Glutamatergic neuron (in vitro differentiated cells): ENCODE measurements at regions not wholly inside any gene's neighbourhood (a gene's known extent, or its start where the extent isn't known, plus 50 kb on each side); places are given as distances from the start of the nearest gene placed in this dataset.

Experiments
- DNase-seq: peaks from one replicate; pipeline ENCODE4 v3.0.0; 2022
- H3K27ac Mint-ChIP-seq: one replicate; pipeline ENCODE4 v1.8.0; 2020; ENCODE audit warnings: mild to moderate bottlenecking, mixed read lengths, inconsistent platforms; ENCODE audit not compliant: unreplicated experiment
- H3K27me3 Mint-ChIP-seq: one replicate; pipeline ENCODE4 v1.8.0; 2020; ENCODE audit warnings: mild to moderate bottlenecking, moderate library complexity, mixed read lengths, inconsistent platforms; ENCODE audit not compliant: unreplicated experiment
- H3K36me3 Mint-ChIP-seq: one replicate; pipeline ENCODE4 v1.8.0; 2020; ENCODE audit warnings: mild to moderate bottlenecking, mixed read lengths, inconsistent platforms; ENCODE audit not compliant: unreplicated experiment
- H3K4me1 Mint-ChIP-seq: one replicate; pipeline ENCODE4 v1.8.0; 2020; ENCODE audit warnings: mild to moderate bottlenecking, low read depth, mixed read lengths, inconsistent platforms; ENCODE audit not compliant: unreplicated experiment
- H3K4me3 Mint-ChIP-seq: one replicate; pipeline ENCODE4 v1.8.0; 2020; ENCODE audit warnings: mild to moderate bottlenecking, mixed read lengths, inconsistent platforms; ENCODE audit not compliant: unreplicated experiment
- H3K9me3 Mint-ChIP-seq: one replicate; pipeline ENCODE4 v1.8.0; 2020; ENCODE audit warnings: mild to moderate bottlenecking, moderate library complexity, mixed read lengths, inconsistent platforms; ENCODE audit not compliant: unreplicated experiment
- CTCF ChIP-seq: fragments of 200-600 bp; sonication (generic); IDR thresholded peaks from one replicate; pipeline ENCODE4 v1.5.0; 2021; ENCODE audit not compliant: partially characterized antibody, unreplicated experiment

DNA sequence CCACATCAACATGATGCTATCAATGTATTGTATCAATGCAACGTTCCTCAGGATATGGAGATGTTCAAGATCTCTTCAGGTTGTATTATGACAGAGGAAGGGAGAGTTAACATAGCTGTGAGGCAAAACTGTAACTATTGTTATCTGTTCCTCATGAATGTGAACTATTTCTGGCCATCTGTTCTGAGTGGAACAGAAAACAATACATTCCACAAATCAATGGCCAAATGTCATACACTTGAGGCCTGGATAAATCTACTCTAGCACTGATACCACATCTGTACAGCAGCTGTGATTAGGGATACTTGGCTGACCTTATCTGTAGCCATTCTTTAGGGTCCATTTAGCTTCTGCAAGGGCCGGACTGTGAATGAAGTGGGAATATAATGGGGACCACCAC is 447.9 kb downstream of the IRS1 start:
- H3K27me3 Mint-ChIP-seq = peaks cover 3% of the 10 kb centered on the region

DNA sequence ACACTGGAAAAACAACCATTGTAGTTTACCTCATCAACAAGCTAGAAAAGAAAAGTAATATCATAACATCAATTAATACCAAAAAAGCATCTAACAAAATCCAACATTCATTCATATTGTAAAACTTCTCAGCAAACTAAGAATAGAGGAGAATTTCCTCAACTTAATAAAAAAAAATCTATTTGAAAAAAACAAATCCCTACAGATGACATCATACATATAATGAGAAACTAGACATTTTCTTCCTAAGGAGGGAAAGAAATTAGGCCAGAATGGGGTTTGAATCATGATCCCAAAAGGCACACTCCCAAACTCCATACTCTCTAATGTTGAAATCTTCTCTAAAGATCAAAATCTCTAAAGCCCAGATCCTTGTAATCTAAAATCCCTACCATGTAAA is 460.0 kb downstream of the IRS1 start:
- Mint-ChIP-seq H3K27me3 (no peaks in the 10 kb centered on the region), H3K9me3 (no peaks in the 10 kb centered on the region), H3K4me3 (no peak overlapping the region), H3K36me3 (no peaks in the 10 kb centered on the region), H3K4me1 (no peaks in the 10 kb centered on the region), H3K27ac (no peak overlapping the region)
- DNase-seq = no peak
- TF ChIP-seq CTCF = no peak

More for the DNA sequence above, 447.9 kb downstream of the IRS1 start:
- Mint-ChIP-seq H3K4me1 (no peaks in the 10 kb centered on the region), H3K9me3 (no peaks in the 10 kb centered on the region), H3K27ac (no peak overlapping the region), H3K36me3 (no peaks in the 10 kb centered on the region), H3K4me3 (no peak overlapping the region)
- DNase-seq = no peak
- TF ChIP-seq CTCF = no peak

GRCh38 chr2:226338825-226339224 is 460.8 kb downstream of the IRS1 start:
- no peak for DNase-seq
- Mint-ChIP-seq H3K36me3 (no peaks in the 10 kb centered on the region), H3K27ac (no peak overlapping the region), H3K27me3 (no peaks in the 10 kb centered on the region), H3K4me3 (no peak overlapping the region), H3K9me3 (no peaks in the 10 kb centered on the region), H3K4me1 (no peaks in the 10 kb centered on the region)
- no peak for TF ChIP-seq CTCF

- no peaks in the 10 kb centered on the region for H3K36me3 Mint-ChIP-seq
- no peak overlapping the region for H3K4me3 Mint-ChIP-seq
- H3K27ac Mint-ChIP-seq = no peak overlapping the region
- H3K4me1 Mint-ChIP-seq = no peaks in the 10 kb centered on the region
- no peaks in the 10 kb centered on the region for H3K27me3 Mint-ChIP-seq
- no peak for DNase-seq
- no peak for TF ChIP-seq CTCF
- no peaks in the 10 kb centered on the region for H3K9me3 Mint-ChIP-seq
Measured at GRCh38 chr2:226337941-226338600, 461.5 kb downstream of the IRS1 start.

- DNase-seq = no peak
- no peak overlapping the region for H3K27ac Mint-ChIP-seq
- H3K27me3 Mint-ChIP-seq = no peaks in the 10 kb centered on the region
- H3K9me3 Mint-ChIP-seq = no peaks in the 10 kb centered on the region
- no peaks in the 10 kb centered on the region for H3K4me1 Mint-ChIP-seq
- H3K36me3 Mint-ChIP-seq = no peaks in the 10 kb centered on the region
- no peak overlapping the region for H3K4me3 Mint-ChIP-seq
- TF ChIP-seq CTCF = no peak
Measured at GRCh38 chr2:226336283-226336682, 463.3 kb downstream of the IRS1 start.
